ENCODE measurements at regions not wholly inside any gene's neighbourhood (a gene's known extent, or its start where the extent isn't known, plus 50 kb on each side); places are given as distances from the start of the nearest gene placed in this dataset.

DNA sequence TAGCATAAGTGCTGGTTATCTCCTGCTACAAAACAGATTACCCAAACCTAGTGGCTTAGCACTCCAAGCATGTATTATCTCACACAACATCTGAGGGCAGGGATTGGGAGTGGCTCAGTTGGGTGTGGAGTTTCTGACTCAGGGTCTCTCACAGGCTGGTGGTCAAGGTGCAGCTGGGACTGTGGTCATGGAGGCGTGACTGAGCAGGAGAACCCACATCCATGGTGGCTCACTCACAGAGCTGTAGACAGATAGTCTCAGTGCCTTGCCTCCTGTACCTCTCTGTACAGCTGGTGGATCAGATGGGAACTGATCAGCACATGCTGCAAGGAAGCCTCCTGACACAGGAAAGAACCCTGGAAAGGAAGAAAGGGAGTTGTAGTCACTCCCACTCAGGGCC is 83.1 kb upstream of the CST7 start:
- Histone ChIP-seq H4K20me1 (ENCODE audit: insufficient read depth, low read length, poor library complexity, severe bottlenecking) (no peaks in the 10 kb centered on the region), H3K4me1 (ENCODE audit: insufficient read depth, low read length, poor library complexity, severe bottlenecking) (no peaks in the 10 kb centered on the region), H3K9me3 (ENCODE audit: insufficient read depth, low read depth, low read length) (peaks cover 8% of the 10 kb centered on the region; the same call in 1 of the 2 replicates), H3F3A (ENCODE audit: low read depth) (no peaks in the 10 kb centered on the region), H3K36me3 (ENCODE audit: insufficient read depth, low read length) (no peaks in the 10 kb centered on the region), H3K4me2 (ENCODE audit: low read depth, low read length, poor library complexity, severe bottlenecking) (no peak overlapping the region), H2AFZ (ENCODE audit: low read length) (no peak overlapping the region), H3K9me2 (replicated peaks; ENCODE audit: low read depth, low read length) (no peaks in the 10 kb centered on the region), H3K79me2 (ENCODE audit: insufficient read depth, low read length) (no peaks in the 10 kb centered on the region), H3K9ac (ENCODE audit: low read depth, low read length, poor library complexity, severe bottlenecking) (no peak overlapping the region), H3K4me3 (ENCODE audit: low read length, poor library complexity, severe bottlenecking) (no peak overlapping the region), H3K27me3 (ENCODE audit: insufficient read depth, low read length, poor library complexity, severe bottlenecking) (peaks cover 2% of the 10 kb centered on the region)
- TF ChIP-seq EZH2phosphoT487 (IDR thresholded peaks at IDR 0.05; ENCODE audit: borderline replicate concordance) (no peak), CTCF (conservative IDR thresholded peaks at IDR 0.05; ENCODE audit: low read length) (no peak)

- H3K4me2 ChIP-seq (ENCODE audit: low read depth, low read length, poor library complexity, severe bottlenecking) = no peak overlapping the region
- no peak for TF ChIP-seq CTCF (conservative IDR thresholded peaks at IDR 0.05; ENCODE audit: low read length)
- TF ChIP-seq EZH2phosphoT487 (IDR thresholded peaks at IDR 0.05; ENCODE audit: borderline replicate concordance) = no peak
- no peaks in the 10 kb centered on the region for H4K20me1 ChIP-seq (ENCODE audit: insufficient read depth, low read length, poor library complexity, severe bottlenecking)
- no peaks in the 10 kb centered on the region for H3K36me3 ChIP-seq (ENCODE audit: insufficient read depth, low read length)
- H3K4me1 ChIP-seq (ENCODE audit: insufficient read depth, low read length, poor library complexity, severe bottlenecking) = no peaks in the 10 kb centered on the region
- H2AFZ ChIP-seq (ENCODE audit: low read length) = no peak overlapping the region
- H3K9ac ChIP-seq (ENCODE audit: low read depth, low read length, poor library complexity, severe bottlenecking) = no peak overlapping the region
- peaks cover 8% of the 10 kb centered on the region; the same call in 1 of the 2 replicates for H3K9me3 ChIP-seq (ENCODE audit: insufficient read depth, low read depth, low read length)
- H3K4me3 ChIP-seq (ENCODE audit: low read length, poor library complexity, severe bottlenecking) = no peak overlapping the region
- no peaks in the 10 kb centered on the region for H3K27me3 ChIP-seq (ENCODE audit: insufficient read depth, low read length, poor library complexity, severe bottlenecking)
- no peaks in the 10 kb centered on the region for H3K9me2 ChIP-seq (replicated peaks; ENCODE audit: low read depth, low read length)
- no peaks in the 10 kb centered on the region for H3F3A ChIP-seq (ENCODE audit: low read depth)
- H3K79me2 ChIP-seq (ENCODE audit: insufficient read depth, low read length) = no peaks in the 10 kb centered on the region
Measured at GRCh38 chr20:24866742-24867141, 82.3 kb upstream of the CST7 start.

DNA sequence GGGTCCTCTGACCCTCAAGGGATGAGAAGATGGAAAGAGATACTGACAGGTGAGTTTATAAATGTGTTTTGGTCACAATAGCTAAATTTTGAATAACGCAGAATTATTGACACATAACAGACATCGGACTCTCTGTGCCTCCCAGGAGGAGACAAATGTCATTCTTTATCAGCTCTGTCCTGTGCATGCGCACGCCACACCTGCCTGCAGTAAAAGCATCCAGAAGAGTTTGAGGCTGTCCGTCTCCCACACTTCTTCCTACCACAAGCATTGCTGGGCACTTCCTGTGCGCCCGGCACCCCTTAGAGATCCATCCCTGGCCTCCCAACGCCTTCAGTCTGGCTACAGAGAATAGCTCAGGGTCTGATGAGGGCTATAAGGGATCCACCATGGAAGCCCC is 81.5 kb upstream of the CST7 start:
- H3K4me3 ChIP-seq (ENCODE audit: low read length, poor library complexity, severe bottlenecking) = no peak overlapping the region
- no peak overlapping the region for H3K9ac ChIP-seq (ENCODE audit: low read depth, low read length, poor library complexity, severe bottlenecking)
- H3K4me2 ChIP-seq (ENCODE audit: low read depth, low read length, poor library complexity, severe bottlenecking) = no peak overlapping the region
- H3K36me3 ChIP-seq (ENCODE audit: insufficient read depth, low read length) = no peaks in the 10 kb centered on the region
- no peaks in the 10 kb centered on the region for H3K9me2 ChIP-seq (replicated peaks; ENCODE audit: low read depth, low read length)
- no peaks in the 10 kb centered on the region for H4K20me1 ChIP-seq (ENCODE audit: insufficient read depth, low read length, poor library complexity, severe bottlenecking)
- peaks cover 8% of the 10 kb centered on the region; the same call in 1 of the 2 replicates for H3K9me3 ChIP-seq (ENCODE audit: insufficient read depth, low read depth, low read length)
- H3K4me1 ChIP-seq (ENCODE audit: insufficient read depth, low read length, poor library complexity, severe bottlenecking) = no peaks in the 10 kb centered on the region
- TF ChIP-seq CTCF (conservative IDR thresholded peaks at IDR 0.05; ENCODE audit: low read length) = no peak
- TF ChIP-seq EZH2phosphoT487 (IDR thresholded peaks at IDR 0.05; ENCODE audit: borderline replicate concordance) = no peak
- H3K79me2 ChIP-seq (ENCODE audit: insufficient read depth, low read length) = no peaks in the 10 kb centered on the region
- no peak overlapping the region for H2AFZ ChIP-seq (ENCODE audit: low read length)
- no peaks in the 10 kb centered on the region for H3F3A ChIP-seq (ENCODE audit: low read depth)
- H3K27me3 ChIP-seq (ENCODE audit: insufficient read depth, low read length, poor library complexity, severe bottlenecking) = no peaks in the 10 kb centered on the region

Measured in Loucy (cell line).